ENCODE measurements at regions not wholly inside any gene's neighbourhood (a gene's known extent, or its start where the extent isn't known, plus 50 kb on each side); places are given as distances from the start of the nearest gene placed in this dataset.

DNA sequence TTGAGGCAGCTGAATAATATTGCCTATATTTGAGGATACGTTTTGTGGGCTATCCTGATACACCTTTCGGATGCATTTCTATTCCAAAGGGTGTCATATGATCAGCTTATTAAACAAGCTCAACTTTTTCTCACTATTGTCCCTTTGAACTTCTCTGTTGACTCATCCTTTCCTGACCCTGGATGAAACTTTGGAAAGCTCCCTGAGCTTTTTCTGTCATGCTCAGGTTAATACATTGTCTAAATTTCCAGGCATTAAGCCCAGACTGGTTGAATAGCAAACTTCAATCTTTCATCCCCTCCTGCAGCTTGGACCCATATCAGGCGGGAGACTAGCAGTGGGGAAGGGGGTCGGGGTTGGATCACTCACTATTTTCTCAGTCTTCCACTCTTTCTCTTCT is 104.9 kb upstream of the PTPN3 start:
- no peak overlapping the region for H3K4me3 ChIP-seq (ENCODE audit: low read length)
- H2AFZ ChIP-seq (ENCODE audit: low read depth, low read length) = no peak overlapping the region
- H3K27me3 ChIP-seq (ENCODE audit: insufficient read depth, low read length) = no peaks in the 10 kb centered on the region
- no peaks in the 10 kb centered on the region for H3K36me3 ChIP-seq (ENCODE audit: insufficient read depth, low read length)
- H3K9me3 ChIP-seq (ENCODE audit: low read length) = no peaks in the 10 kb centered on the region
- H3K4me1 ChIP-seq (ENCODE audit: insufficient read depth, low read length) = no peaks in the 10 kb centered on the region

DNA sequence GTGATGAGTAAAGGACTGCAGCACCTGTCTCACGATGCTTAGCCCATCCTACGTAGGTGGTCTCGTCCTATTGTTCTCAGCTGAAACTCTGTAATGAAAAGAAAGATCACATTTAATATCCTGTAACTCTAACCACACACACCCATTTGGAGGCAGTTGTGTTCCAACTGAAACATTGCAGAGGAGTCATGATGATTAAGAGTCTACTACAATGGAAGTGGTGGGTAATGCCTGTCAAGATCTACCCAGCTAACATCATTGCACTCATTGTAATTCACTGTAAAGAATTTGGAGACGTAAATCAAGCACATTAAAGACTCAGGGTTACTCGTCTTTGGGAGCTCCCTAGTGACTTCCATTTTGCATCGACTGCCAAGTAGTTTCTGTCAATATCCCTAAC is 106.0 kb upstream of the PTPN3 start:
- Histone ChIP-seq H3K4me3 (ENCODE audit: low read length) (no peak overlapping the region), H3K27me3 (ENCODE audit: insufficient read depth, low read length) (no peaks in the 10 kb centered on the region), H3K36me3 (ENCODE audit: insufficient read depth, low read length) (no peaks in the 10 kb centered on the region), H3K9me3 (ENCODE audit: low read length) (no peaks in the 10 kb centered on the region), H2AFZ (ENCODE audit: low read depth, low read length) (no peak overlapping the region), H3K4me1 (ENCODE audit: insufficient read depth, low read length) (no peaks in the 10 kb centered on the region)

DNA sequence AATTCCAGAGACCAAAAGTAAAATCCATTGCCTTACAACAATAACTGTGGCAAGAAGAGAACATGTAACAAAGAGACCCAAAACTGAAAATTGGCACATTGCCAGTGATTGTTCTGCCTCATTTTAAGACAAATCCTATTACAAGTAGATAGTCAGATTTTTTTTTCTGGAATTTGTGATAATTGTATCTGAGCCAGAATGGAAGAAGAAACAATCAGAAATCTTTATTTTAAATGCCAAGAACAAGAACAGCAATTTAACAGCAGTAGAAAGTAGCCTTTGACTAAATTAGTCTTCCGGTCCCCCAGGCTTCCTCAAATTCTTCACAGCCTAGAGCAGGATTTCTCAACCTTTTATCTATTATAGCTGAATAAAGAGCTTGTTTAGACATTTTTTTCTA is 106.7 kb upstream of the PTPN3 start:
- no peak overlapping the region for H2AFZ ChIP-seq (ENCODE audit: low read depth, low read length)
- no peaks in the 10 kb centered on the region for H3K36me3 ChIP-seq (ENCODE audit: insufficient read depth, low read length)
- no peaks in the 10 kb centered on the region for H3K9me3 ChIP-seq (ENCODE audit: low read length)

DNA sequence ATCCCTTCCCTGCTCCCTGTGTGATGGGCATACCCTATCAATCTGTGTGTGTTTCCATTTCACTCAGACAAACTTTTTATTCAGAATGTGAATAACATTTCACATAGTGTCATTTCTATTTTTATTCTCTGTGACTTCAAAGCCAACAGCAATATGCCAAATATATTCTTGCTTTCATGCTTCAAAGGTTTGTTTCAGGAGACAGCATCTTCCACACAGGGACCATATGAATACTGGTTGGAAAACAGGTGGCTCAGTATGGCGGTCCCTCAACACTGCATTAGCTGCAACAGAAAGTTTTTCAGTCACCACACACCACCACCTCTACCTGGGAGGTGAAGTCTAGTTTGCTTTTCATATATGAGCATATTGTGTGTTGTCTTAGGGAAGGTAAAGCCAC is 111.0 kb upstream of the PTPN3 start:
- Histone ChIP-seq H3K4me3 (ENCODE audit: low read length) (no peak overlapping the region), H3K36me3 (ENCODE audit: insufficient read depth, low read length) (no peaks in the 10 kb centered on the region), H3K4me1 (ENCODE audit: insufficient read depth, low read length) (no peaks in the 10 kb centered on the region), H2AFZ (ENCODE audit: low read depth, low read length) (no peak overlapping the region), H3K27me3 (ENCODE audit: insufficient read depth, low read length) (no peaks in the 10 kb centered on the region), H3K9me3 (ENCODE audit: low read length) (no peaks in the 10 kb centered on the region)

More for the DNA sequence above, 106.7 kb upstream of the PTPN3 start:
- no peak overlapping the region for H3K4me3 ChIP-seq (ENCODE audit: low read length)
- H3K27me3 ChIP-seq (ENCODE audit: insufficient read depth, low read length) = no peaks in the 10 kb centered on the region
- no peaks in the 10 kb centered on the region for H3K4me1 ChIP-seq (ENCODE audit: insufficient read depth, low read length)

DNA sequence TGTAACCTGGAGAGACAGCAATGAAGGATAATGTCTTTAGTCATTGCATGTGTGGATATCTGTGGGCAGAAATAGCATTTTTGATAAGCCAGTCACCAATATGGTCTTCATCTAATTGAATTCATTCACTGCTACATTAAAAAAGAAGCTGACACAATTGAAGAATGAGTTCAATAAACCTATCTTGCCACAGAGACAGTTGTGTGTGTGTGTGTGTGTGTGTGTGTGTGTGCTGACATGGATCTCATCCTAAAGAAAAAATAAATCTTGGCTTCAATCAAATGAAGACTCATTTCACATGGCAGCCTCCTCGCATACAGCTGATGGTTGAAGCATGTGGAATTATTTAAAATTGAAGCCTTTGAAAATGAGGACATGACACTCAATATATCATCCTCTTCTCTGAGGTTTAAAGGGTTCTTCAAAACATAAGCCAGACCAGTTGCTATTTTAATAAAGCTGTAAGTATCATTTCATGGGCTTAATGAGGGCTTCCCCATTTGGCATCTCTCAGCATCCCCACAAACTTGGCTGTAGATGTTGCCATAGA is 118.5 kb upstream of the PTPN3 start:
- H3K27me3 ChIP-seq (ENCODE audit: insufficient read depth, low read length) = no peaks in the 10 kb centered on the region

DNA sequence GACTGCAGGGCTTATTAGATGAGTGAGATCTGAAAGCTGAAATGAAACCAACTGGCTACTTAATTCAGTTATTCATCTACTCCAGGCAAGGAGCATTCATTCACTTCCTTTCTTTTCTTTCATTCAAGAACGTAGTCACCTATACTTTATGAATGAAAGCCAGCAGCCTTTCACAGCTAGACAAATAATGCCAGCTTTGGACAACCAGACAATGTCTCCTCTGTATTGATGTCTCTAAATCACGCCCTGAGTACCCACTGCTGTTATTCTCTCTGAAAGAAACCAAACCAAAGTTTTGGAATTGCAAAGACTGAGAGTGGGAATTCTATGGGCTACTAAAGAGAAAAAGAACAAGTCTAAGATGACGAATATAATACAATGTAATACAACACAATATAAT is 121.2 kb upstream of the PTPN3 start:
- H3K9me3 ChIP-seq (ENCODE audit: low read length) = no peaks in the 10 kb centered on the region
- H3K27me3 ChIP-seq (ENCODE audit: insufficient read depth, low read length) = no peaks in the 10 kb centered on the region
- H3K4me3 ChIP-seq (ENCODE audit: low read length) = no peak overlapping the region
- no peak overlapping the region for H2AFZ ChIP-seq (ENCODE audit: low read depth, low read length)
- H3K36me3 ChIP-seq (ENCODE audit: insufficient read depth, low read length) = no peaks in the 10 kb centered on the region
- H3K4me1 ChIP-seq (ENCODE audit: insufficient read depth, low read length) = no peaks in the 10 kb centered on the region

More for the DNA sequence above, 118.5 kb upstream of the PTPN3 start:
- Histone ChIP-seq H3K9me3 (ENCODE audit: low read length) (no peaks in the 10 kb centered on the region), H3K4me3 (ENCODE audit: low read length) (no peak overlapping the region), H3K36me3 (ENCODE audit: insufficient read depth, low read length) (no peaks in the 10 kb centered on the region), H3K4me1 (ENCODE audit: insufficient read depth, low read length) (no peaks in the 10 kb centered on the region), H2AFZ (ENCODE audit: low read depth, low read length) (no peak overlapping the region)

DNA sequence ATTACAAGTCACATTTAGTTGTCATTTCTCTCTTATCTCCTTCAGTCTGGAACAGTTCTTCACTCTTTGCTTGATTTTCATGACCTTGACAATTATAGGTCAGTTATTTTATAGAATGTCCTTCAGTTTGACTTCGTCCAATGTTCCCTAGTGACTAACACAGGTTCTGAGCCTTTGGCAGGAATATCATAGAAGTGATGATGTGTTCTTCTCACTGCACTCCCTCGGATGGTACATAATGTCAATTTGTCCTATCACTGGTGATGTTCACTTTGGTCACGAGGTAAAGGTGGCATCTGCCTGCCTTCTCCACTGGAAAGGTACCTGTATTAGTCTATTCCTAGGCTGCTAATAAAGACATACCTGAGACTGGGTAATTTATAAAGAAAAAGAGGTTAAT is 126.0 kb upstream of the PTPN3 start:
- no peak overlapping the region for H3K4me3 ChIP-seq (ENCODE audit: low read length)
- H3K9me3 ChIP-seq (ENCODE audit: low read length) = no peaks in the 10 kb centered on the region
- H3K4me1 ChIP-seq (ENCODE audit: insufficient read depth, low read length) = no peaks in the 10 kb centered on the region
- no peaks in the 10 kb centered on the region for H3K36me3 ChIP-seq (ENCODE audit: insufficient read depth, low read length)
- H2AFZ ChIP-seq (ENCODE audit: low read depth, low read length) = no peak overlapping the region
- H3K27me3 ChIP-seq (ENCODE audit: insufficient read depth, low read length) = no peaks in the 10 kb centered on the region

DNA sequence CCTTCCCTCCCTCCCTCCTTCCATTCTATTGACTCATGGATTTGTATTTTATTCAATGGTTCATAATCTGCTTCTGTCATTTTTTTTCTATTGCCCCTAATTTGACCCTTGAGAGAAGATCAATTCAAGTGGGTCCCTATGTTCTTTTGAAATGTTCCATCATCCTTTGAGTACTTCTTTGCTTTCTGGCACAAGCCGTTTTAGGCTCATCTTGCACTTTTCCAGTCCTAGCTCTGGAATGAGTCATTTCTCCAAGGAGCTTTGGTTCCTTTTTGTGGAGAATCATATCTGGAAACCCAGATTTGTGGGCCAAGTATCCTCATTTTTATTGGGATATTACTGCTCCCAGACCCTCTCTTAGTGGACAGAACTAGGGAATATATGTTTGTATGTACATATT is 126.8 kb upstream of the PTPN3 start:
- H3K4me1 ChIP-seq (ENCODE audit: insufficient read depth, low read length) = no peaks in the 10 kb centered on the region
- H3K36me3 ChIP-seq (ENCODE audit: insufficient read depth, low read length) = no peaks in the 10 kb centered on the region
- H3K4me3 ChIP-seq (ENCODE audit: low read length) = no peak overlapping the region
- no peaks in the 10 kb centered on the region for H3K9me3 ChIP-seq (ENCODE audit: low read length)
- no peaks in the 10 kb centered on the region for H3K27me3 ChIP-seq (ENCODE audit: insufficient read depth, low read length)
- no peak overlapping the region for H2AFZ ChIP-seq (ENCODE audit: low read depth, low read length)

DNA sequence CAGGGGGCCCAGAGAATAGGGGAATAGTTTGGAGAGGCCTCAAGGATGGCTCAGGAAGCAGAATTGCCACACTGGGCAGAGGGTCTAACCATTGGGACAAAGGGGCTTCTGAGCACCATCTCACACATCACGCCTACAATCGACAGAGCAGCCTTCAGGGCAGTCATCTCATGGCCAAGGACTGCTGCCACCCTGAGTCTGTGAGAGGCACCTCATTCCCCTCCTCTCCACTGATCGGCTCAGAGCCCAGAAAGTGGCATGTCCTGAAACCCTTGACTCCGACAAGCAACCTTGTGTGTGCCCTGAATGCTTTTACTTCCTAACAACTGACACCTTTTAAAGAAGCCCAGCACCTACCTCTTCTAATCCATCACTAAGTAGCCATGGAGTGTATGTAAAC is 128.9 kb upstream of the PTPN3 start:
- H3K4me1 ChIP-seq (ENCODE audit: insufficient read depth, low read length) = no peaks in the 10 kb centered on the region
- no peaks in the 10 kb centered on the region for H3K27me3 ChIP-seq (ENCODE audit: insufficient read depth, low read length)
- no peak overlapping the region for H3K4me3 ChIP-seq (ENCODE audit: low read length)
- H2AFZ ChIP-seq (ENCODE audit: low read depth, low read length) = no peak overlapping the region
- H3K9me3 ChIP-seq (ENCODE audit: low read length) = no peaks in the 10 kb centered on the region
- no peaks in the 10 kb centered on the region for H3K36me3 ChIP-seq (ENCODE audit: insufficient read depth, low read length)

DNA sequence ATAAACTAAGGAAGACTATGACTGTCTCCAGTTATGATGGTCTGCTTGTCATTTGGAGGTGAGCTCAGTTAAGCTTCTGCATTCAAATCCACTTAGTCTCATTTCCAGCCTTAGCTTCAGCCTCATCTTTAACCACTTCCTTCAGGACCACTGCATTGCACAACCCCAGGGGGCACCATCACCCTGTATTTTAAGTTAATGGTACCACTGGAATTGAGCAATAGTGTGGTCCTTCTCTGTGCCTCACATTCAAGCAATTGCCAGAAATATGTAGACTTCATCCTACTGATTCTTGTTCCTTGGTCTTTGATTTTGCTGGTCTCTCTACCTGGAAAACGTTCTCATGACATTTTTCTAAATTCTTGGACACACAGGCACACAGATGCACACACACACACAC is 131.5 kb upstream of the PTPN3 start:
- Histone ChIP-seq H2AFZ (ENCODE audit: low read depth, low read length) (no peak overlapping the region), H3K4me3 (ENCODE audit: low read length) (no peak overlapping the region), H3K9me3 (ENCODE audit: low read length) (no peaks in the 10 kb centered on the region), H3K4me1 (ENCODE audit: insufficient read depth, low read length) (no peaks in the 10 kb centered on the region), H3K36me3 (ENCODE audit: insufficient read depth, low read length) (no peaks in the 10 kb centered on the region), H3K27me3 (ENCODE audit: insufficient read depth, low read length) (no peaks in the 10 kb centered on the region)

DNA sequence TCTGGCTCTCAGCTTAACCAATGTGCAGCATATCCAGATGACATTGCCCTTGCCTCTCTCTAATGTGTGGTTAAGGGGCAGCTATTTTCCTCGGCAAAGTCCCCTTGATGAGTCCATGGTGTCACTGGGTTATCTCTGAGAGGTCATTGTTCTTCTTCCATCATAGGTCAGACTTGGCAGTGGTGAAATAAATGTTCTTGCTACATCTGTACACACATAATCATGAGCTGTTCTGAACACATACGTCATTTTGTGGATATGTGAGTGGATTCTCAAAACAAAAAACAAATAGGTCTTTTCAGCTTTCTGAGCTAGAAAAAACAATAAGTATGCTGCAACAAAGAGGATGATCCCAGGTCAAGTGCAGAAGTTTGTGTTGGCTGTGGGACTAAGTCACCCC is 134.7 kb upstream of the PTPN3 start:
- Histone ChIP-seq H3K36me3 (ENCODE audit: insufficient read depth, low read length) (no peaks in the 10 kb centered on the region), H3K9me3 (ENCODE audit: low read length) (no peaks in the 10 kb centered on the region), H3K4me1 (ENCODE audit: insufficient read depth, low read length) (no peaks in the 10 kb centered on the region), H3K27me3 (ENCODE audit: insufficient read depth, low read length) (peaks cover 8% of the 10 kb centered on the region), H2AFZ (ENCODE audit: low read depth, low read length) (no peak overlapping the region), H3K4me3 (ENCODE audit: low read length) (no peak overlapping the region)

DNA sequence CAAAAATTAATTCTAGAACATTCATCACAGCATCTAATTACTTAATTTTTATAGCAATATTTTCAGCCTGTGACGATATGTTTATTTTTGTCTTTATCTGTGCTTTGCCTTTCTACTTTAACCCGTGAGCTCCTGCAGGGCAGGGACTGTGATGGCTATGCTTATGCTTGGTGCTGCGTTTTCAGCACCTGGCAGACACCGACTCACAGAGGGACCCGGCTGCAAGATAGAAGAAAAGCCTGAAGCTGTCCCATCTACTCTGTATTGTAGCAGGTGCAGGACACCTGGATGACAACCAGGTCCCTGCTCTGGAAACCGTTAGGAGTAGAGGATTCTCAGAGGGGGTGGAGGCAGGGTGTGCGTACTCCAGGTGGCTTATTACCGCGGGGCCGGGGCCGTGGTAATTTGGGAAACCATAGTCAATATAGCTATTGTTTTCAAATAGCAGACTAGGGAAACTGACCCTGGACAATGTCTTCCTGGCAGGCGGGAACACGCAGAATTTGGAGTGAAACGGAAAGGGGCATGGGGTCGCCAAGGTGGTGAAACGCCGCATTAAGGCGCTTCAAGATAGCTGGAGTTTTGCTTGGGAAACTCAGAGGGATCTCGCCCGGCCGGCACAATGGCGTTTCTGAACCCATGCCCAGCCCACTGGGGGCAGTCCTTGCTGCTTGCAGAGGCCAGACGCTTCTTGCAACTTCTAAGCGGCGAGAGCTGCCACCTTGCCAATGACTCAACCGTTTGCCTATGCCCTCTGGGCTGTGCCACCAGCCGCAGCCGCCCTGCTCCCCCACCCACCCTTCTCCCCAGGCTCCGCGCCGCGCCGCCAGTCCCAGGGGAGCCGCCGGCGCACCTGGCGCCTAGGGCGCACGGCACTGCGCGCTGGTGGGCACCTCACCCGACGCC is 140.1 kb upstream of the PALM2AKAP2 start:
- H3K9me3 ChIP-seq (ENCODE audit: low read length) = no peaks in the 10 kb centered on the region
- H3K36me3 ChIP-seq (ENCODE audit: insufficient read depth, low read length) = no peaks in the 10 kb centered on the region
- H3K4me3 ChIP-seq (ENCODE audit: low read length) = peak overlapping the region; percentile 41
- H3K27me3 ChIP-seq (ENCODE audit: insufficient read depth, low read length) = peaks cover 49% of the 10 kb centered on the region
- peak overlapping the region; percentile 56 for H2AFZ ChIP-seq (ENCODE audit: low read depth, low read length)
- H3K4me1 ChIP-seq (ENCODE audit: insufficient read depth, low read length) = peaks cover 10% of the 10 kb centered on the region

DNA sequence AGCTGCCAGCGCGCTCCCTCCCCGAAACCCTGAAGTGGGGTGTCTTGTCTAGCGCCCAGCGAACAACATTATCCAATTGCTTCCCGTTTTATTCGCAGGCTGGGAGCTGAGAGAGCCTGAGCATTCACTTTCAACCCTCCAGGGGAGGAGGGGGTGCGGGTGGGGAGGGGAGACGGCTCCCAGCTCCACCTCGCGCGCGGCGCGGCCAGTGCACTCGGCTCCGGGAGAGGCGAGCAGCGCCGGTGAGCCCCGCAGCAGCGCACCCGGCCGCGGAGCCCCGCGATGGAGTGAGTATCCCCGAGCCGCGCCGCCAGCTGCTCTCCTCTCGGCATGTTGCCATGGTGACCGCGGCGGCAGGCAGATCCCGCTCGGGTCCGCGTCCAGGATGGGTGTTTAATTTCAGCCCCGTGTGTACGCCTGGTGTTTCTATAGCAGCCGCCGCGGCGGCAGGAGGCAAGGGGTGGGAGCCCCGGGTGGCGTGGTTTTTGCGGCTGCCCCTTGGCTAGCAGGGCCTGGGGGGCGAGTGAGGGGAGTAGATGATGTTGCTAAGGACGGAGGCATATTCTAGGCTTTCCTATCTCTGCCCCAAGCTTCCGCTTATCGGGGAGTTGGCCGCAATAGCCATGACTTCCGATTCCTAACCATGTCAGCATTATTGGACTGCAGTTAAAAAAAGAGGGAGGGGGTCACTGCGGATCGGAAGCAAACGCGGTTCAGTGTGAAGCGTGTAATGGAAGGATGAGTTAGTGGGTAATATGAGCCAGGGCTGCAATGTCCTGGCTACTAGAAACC is 139.2 kb upstream of the PALM2AKAP2 start:
- H3K4me3 ChIP-seq (ENCODE audit: low read length) = peak overlapping the region; percentile 41
- peaks cover 49% of the 10 kb centered on the region for H3K27me3 ChIP-seq (ENCODE audit: insufficient read depth, low read length)

More for the DNA sequence above, 139.2 kb upstream of the PALM2AKAP2 start:
- peak overlapping the region; percentile 56 for H2AFZ ChIP-seq (ENCODE audit: low read depth, low read length)
- H3K9me3 ChIP-seq (ENCODE audit: low read length) = no peaks in the 10 kb centered on the region
- H3K36me3 ChIP-seq (ENCODE audit: insufficient read depth, low read length) = no peaks in the 10 kb centered on the region
- H3K4me1 ChIP-seq (ENCODE audit: insufficient read depth, low read length) = peaks cover 10% of the 10 kb centered on the region

Measured in neuron (in vitro differentiated cells).